ENCODE measurements at regions not wholly inside any gene's neighbourhood (a gene's known extent, or its start where the extent isn't known, plus 50 kb on each side); places are given as distances from the start of the nearest gene placed in this dataset.

DNA sequence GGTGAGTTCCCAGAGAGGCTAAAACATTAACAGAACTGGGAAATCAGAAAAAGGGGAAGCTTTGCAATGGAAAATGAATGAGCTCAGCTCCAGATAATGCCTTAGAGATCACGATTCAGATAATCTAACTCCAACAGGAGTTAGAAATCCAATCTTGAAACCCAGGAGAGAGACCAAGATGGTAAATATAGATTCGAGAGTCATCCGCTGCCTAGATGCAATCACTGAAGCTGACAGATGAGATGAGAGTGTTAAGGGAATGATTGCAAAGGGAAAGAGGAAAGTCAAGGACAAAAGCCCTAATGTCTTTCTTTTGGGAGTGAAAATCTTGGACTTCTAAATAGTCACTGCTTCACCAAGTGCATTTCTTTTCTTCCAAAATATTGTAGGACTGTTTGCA is 722.0 kb downstream of the EPHA4 start:
- Mint-ChIP-seq H3K27ac (no peak overlapping the region), H3K36me3 (no peaks in the 10 kb centered on the region), H3K9me3 (no peaks in the 10 kb centered on the region), H3K4me1 (no peaks in the 10 kb centered on the region), H3K4me3 (no peak overlapping the region)
- ATAC-seq (no peak), DNase-seq (ENCODE audit: low spot score in 2 of 2) (no peak)

DNA sequence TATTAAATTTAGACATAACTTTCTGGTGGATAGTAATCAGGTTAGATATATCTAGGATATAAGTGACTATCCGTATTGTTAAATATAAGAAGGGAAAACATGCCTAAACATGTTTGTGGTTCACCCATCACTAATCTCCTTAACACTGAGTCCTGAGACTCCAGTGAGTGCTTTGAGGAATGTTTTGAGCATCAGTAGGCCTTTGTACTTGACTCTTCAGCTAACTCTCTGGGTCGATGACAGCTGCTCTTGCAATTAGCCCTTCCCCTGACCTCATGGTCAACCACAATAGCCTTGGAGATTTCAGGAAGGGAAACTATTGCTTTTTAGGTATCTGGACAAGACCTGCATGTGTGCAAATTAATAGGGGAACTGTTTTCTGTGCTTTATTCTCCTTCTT is 716.8 kb downstream of the EPHA4 start:
- ATAC-seq = no peak
- DNase-seq (ENCODE audit: low spot score in 2 of 2) = no peak
- H3K27ac Mint-ChIP-seq = no peak overlapping the region
- H3K36me3 Mint-ChIP-seq = no peaks in the 10 kb centered on the region
- H3K9me3 Mint-ChIP-seq = no peaks in the 10 kb centered on the region
- no peak overlapping the region for H3K4me3 Mint-ChIP-seq
- H3K4me1 Mint-ChIP-seq = no peaks in the 10 kb centered on the region

DNA sequence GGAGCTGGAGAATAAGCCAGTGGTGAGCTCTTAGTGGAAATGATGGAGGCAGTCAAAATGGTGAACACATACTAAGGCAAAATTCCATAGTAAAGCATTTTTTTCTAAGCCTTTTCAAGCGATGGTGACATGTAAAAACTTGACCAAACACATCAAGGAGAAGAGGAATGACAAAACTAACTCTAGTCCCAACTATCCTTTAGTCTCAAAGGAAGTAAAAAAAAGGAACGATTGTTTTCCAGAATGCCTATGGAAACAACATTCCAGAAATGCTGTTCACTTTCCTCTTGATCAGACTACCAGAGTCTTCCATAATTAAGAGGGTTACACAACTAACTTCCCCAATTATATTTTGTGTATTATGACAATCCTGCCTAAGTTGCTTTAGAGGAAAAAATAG is 715.6 kb downstream of the EPHA4 start:
- no peaks in the 10 kb centered on the region for H3K4me1 Mint-ChIP-seq
- H3K36me3 Mint-ChIP-seq = no peaks in the 10 kb centered on the region
- no peak for DNase-seq (ENCODE audit: low spot score in 2 of 2)
- H3K27ac Mint-ChIP-seq = no peak overlapping the region
- no peak overlapping the region for H3K4me3 Mint-ChIP-seq
- H3K9me3 Mint-ChIP-seq = no peaks in the 10 kb centered on the region
- no peak for ATAC-seq

DNA sequence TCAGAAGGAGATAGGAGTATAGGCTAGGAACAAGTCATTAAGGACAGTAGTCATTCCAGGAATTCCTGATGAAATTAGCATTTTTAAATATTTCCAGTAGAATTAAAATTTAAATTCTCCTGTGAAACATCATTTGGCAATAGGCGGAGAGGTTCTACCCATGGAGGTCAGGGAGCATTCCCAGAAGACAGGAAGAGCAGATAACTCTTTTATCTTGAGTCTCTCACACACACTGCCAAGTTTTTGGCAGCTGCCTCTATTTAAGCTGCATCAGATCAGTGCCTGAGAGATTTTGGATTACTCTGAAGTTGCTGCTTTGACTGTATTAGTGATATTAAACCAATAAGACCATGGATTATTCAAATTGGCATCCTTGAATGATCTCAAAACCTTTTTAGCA is 714.7 kb downstream of the EPHA4 start:
- ATAC-seq (no peak), DNase-seq (ENCODE audit: low spot score in 2 of 2) (no peak)
- H3K36me3 Mint-ChIP-seq = no peaks in the 10 kb centered on the region
- no peaks in the 10 kb centered on the region for H3K9me3 Mint-ChIP-seq
- H3K4me3 Mint-ChIP-seq = no peak overlapping the region
- no peaks in the 10 kb centered on the region for H3K4me1 Mint-ChIP-seq
- no peak overlapping the region for H3K27ac Mint-ChIP-seq

DNA sequence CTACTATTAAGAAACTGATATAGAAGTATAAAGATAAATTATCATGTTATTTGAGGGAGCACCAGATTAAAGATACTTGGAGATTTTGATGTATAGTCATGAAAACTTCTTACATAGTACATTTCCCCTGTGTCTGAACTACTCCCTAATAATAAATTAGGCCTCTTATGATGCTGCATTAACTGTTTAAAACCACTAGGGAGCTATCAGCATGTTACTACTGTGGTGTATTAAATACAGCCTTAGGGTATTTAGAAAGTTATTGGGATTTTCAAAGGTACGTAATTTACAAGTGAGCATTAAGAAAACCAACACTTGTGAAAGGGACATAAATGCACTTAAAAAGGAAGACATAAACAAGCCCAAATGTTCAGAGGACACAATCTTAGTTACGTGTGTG is 714.0 kb downstream of the EPHA4 start:
- Mint-ChIP-seq H3K4me3 (no peak overlapping the region), H3K9me3 (no peaks in the 10 kb centered on the region), H3K36me3 (no peaks in the 10 kb centered on the region), H3K4me1 (no peaks in the 10 kb centered on the region), H3K27ac (no peak overlapping the region)
- no peak for DNase-seq (ENCODE audit: low spot score in 2 of 2)
- no peak for ATAC-seq

DNA sequence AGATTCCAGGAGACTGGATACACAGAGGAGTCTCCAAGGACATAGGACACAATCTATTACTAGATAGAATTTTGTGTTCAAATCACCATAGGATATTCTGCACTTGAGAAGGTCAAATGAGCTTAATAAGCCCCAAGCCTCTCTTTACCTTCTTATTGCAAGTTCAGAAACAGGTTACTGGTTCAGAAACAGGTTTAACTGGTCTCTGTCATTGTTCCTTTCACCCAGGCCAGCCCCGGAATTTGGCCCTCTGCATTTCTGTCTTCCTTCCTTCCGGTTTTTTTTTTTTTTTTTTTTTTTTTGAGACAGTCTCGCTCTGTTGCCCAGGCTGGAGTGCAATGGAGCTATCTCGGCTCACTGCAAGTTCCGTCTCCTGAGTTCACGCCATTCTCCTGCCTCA is 700.2 kb downstream of the EPHA4 start:
- H3K36me3 Mint-ChIP-seq = no peaks in the 10 kb centered on the region
- no peak for ATAC-seq
- H3K9me3 Mint-ChIP-seq = peaks cover 4% of the 10 kb centered on the region
- H3K4me1 Mint-ChIP-seq = no peaks in the 10 kb centered on the region
- H3K4me3 Mint-ChIP-seq = no peak overlapping the region
- DNase-seq (ENCODE audit: low spot score in 2 of 2) = no peak
- H3K27ac Mint-ChIP-seq = no peak overlapping the region

DNA sequence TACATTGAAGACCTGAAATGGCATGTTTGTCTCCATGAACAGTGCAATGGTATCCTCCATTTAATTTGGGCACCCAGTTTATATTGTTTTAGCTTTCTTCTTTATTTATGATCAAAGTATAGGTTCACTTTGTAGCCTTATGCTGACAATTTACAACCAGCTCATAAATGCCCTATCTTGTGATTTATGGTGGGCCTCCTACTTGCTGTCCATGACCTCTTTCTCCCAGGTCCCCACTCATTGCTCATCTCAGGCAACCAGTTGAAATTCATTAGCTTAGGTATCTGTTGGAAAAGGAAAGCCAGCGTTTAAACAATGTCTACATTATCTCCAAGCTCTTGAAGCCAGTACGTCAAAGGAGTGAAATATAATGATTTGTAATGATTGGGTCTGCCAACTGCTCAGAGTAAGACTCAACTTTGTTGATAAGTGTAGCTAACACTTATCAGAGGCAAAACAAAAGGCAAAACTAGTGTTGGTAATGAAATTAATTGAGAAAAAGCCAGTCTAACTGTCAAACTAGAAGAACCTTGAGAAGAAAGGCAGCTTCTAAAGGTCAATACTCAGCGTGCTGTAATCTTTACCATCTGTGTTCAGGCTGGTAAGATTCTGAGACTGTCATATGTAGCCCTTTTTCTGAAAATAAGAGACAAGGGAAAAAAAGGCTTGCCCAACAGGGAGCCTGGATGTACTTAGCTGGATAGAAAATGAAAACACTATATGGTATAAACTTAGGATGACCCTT is 695.9 kb downstream of the EPHA4 start:
- Mint-ChIP-seq H3K4me1 (no peaks in the 10 kb centered on the region), H3K4me3 (no peak overlapping the region), H3K9me3 (no peaks in the 10 kb centered on the region), H3K36me3 (no peaks in the 10 kb centered on the region), H3K27ac (no peak overlapping the region)
- DNase-seq (ENCODE audit: low spot score in 2 of 2) (no peak), ATAC-seq (no peak)

DNA sequence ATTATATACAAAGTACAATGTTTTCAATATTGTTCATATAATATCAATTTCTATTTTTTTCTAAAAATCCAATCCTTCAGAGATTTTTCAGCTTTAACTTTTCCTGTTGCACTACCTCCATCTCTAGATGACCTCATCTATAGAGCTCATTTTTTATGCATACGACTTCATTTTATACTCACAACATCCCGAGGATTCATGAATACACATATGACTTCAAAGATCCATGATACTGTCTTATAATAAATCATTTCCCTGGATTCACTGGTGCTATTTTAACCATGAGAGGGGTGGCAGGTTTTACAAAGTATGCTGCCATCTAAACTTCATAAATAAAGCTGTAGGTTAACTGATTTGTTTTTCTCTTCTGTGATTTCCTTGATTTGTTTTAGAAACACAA is 694.6 kb downstream of the EPHA4 start:
- Mint-ChIP-seq H3K27ac (no peak overlapping the region), H3K9me3 (no peaks in the 10 kb centered on the region), H3K36me3 (no peaks in the 10 kb centered on the region), H3K4me1 (no peaks in the 10 kb centered on the region), H3K4me3 (no peak overlapping the region)
- DNase-seq (ENCODE audit: low spot score in 2 of 2) (no peak), ATAC-seq (no peak)

DNA sequence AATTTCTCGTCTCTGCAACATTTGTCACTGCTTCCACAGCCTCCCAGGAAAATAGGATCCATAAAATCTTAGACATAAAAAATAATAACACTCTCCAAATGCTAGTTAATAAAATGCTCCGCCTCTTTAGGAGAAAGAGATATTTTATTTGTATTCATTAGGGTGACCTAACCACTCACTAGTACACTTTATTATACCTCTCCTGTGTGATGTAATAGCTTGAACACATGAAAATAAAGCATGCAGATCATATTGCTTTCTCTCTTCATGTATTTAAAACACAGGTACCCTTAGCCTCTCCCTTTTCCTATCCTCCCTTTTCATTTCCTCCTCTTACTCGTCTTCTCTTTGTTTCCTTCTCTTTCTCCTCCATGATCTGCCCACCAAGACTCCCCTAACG is 694.2 kb downstream of the EPHA4 start:
- H3K36me3 Mint-ChIP-seq = no peaks in the 10 kb centered on the region
- no peak for ATAC-seq
- H3K9me3 Mint-ChIP-seq = no peaks in the 10 kb centered on the region
- no peaks in the 10 kb centered on the region for H3K4me1 Mint-ChIP-seq
- H3K27ac Mint-ChIP-seq = no peak overlapping the region
- H3K4me3 Mint-ChIP-seq = no peak overlapping the region
- DNase-seq (ENCODE audit: low spot score in 2 of 2) = no peak

DNA sequence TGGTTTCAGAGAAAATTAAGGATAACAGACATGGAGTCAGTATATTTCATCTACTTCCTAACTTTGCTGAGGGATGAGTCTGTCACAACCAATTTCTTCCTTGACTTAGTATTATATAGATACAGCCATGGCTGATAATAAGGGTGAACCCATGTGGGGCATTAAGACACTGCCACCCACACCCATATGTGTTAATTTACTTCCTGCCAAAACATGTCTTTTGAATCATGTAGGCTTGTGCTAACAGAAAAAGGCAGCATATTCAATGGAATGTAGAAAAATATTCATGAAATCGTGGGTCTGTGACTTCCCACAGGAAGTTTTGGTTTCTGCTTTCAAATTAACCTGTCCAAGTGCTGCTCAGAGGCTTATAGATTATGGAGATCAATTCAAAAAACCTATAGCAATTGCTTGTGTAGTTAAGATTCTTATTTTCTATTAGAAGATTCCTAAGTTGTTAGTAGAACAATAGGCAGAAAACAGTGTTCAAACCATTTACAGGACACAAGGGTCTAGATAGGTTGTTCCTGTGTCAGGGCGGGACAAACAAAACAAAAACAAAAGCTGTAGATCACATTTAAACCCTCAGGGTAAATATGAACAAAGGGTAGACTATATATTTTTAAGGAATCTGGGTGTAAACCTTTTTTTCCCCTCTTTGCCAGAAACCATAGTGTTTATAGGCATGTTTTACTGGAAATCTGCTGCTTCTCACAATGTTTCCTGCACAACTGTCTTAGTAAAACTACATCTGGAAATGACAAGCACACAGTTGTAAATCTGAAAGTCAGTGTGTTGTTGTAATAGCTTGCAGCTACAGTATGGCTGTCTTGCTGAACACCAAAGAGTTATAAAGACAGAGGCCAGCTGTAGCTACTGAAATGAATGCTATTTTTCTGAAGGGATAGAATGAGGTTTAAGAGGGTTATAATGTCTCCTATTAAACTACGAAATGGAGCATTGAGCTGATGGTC is 691.2 kb downstream of the EPHA4 start:
- Mint-ChIP-seq H3K4me3 (no peak overlapping the region), H3K4me1 (no peaks in the 10 kb centered on the region), H3K9me3 (no peaks in the 10 kb centered on the region), H3K36me3 (no peaks in the 10 kb centered on the region), H3K27ac (no peak overlapping the region)
- ATAC-seq (no peak), DNase-seq (ENCODE audit: low spot score in 2 of 2) (no peak)

DNA sequence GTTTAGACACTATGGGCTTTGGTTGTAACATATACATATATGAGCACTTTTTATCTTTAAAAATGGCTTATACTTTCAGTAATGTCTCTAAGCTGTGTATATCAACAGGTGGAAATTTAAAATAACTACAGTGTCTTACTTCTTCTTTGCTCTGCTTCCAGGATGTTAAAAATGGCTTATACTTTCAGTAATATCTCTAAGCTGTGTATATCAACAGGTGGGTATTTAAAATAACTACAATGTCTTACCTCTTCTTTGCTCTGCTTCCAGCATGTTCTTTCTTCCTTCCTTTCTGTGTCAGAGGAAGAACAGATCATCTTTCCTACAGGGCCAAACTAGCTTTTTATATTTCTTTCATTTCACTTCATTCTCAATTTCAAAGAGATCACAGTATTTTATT is 689.6 kb downstream of the EPHA4 start:
- Mint-ChIP-seq H3K27ac (no peak overlapping the region), H3K4me1 (no peaks in the 10 kb centered on the region), H3K9me3 (no peaks in the 10 kb centered on the region), H3K4me3 (no peak overlapping the region), H3K36me3 (no peaks in the 10 kb centered on the region)
- ATAC-seq = no peak
- DNase-seq (ENCODE audit: low spot score in 2 of 2) = no peak

DNA sequence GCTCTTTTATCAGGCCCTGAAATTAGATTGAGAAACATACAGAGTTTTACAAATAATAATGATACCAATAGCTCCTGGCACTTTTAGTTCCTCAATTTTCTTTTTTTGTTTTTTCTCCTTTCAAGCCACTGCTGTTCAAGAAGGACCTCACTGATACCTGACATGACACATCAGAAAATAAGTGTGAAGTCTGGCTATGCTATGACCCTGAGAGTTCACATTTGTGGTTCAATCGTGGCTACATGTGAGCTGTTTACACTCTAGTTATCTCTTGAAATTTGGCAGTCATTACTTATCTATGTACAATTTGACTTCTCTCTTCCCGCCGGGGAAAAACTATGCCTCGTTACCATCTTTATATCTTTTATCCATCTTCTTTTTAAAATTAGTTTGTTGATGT is 686.5 kb downstream of the EPHA4 start:
- no peak overlapping the region for H3K4me3 Mint-ChIP-seq
- H3K9me3 Mint-ChIP-seq = no peaks in the 10 kb centered on the region
- H3K36me3 Mint-ChIP-seq = no peaks in the 10 kb centered on the region
- no peak for DNase-seq (ENCODE audit: low spot score in 2 of 2)
- no peak overlapping the region for H3K27ac Mint-ChIP-seq
- no peaks in the 10 kb centered on the region for H3K4me1 Mint-ChIP-seq
- no peak for ATAC-seq

DNA sequence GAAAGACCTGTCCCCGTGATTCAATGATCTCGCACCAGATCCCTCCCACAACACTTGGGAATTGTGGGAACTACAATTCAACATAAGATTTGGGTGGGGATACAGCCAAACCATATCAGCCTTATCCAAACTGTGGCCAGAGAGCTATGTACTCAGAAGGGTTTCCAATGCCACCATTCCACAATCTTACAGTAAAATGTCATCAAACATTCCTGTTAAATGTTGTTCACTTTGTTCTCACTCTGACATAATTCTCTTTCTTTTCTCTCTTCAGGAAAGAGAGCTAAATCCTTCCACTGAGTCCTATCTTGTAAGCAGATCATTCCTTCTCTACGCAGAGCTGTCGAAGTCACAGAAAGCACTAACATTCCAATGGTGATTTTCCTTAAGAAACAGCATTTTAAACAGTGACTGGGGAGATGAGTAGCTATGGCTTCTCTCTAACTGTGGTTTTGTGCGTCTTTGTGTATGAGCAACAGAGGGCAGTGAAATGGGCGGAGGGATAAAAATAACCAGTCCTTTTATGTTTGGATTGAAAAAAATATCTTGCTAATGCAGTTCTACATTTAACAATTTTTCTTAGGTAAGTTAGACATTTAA is 684.7 kb downstream of the EPHA4 start:
- no peak for ATAC-seq
- Mint-ChIP-seq H3K36me3 (no peaks in the 10 kb centered on the region), H3K4me1 (no peaks in the 10 kb centered on the region), H3K27ac (no peak overlapping the region), H3K9me3 (no peaks in the 10 kb centered on the region), H3K4me3 (no peak overlapping the region)
- DNase-seq (ENCODE audit: low spot score in 2 of 2) = no peak

DNA sequence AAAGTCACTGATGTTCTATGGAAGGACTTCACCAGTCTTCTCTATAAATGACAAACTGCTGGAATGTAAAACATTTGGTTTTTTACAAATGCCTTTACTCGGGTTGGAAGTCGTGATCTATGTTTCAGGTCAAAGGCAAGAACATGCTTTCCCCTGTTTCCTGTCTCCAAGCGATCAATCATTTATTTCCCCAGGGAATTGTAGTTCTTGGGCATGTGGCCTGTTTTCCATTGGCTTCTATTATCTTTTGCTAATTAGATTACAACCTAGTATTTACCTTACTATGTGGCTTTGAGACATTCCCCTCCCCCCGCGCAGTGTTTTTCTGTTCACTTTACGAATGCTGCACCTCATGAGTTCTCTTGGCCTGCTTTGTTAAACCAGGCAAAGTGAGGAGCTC is 684.2 kb downstream of the EPHA4 start:
- ATAC-seq (no peak), DNase-seq (ENCODE audit: low spot score in 2 of 2) (no peak)
- Mint-ChIP-seq H3K4me3 (no peak overlapping the region), H3K4me1 (no peaks in the 10 kb centered on the region), H3K36me3 (no peaks in the 10 kb centered on the region), H3K9me3 (no peaks in the 10 kb centered on the region), H3K27ac (no peak overlapping the region)

DNA sequence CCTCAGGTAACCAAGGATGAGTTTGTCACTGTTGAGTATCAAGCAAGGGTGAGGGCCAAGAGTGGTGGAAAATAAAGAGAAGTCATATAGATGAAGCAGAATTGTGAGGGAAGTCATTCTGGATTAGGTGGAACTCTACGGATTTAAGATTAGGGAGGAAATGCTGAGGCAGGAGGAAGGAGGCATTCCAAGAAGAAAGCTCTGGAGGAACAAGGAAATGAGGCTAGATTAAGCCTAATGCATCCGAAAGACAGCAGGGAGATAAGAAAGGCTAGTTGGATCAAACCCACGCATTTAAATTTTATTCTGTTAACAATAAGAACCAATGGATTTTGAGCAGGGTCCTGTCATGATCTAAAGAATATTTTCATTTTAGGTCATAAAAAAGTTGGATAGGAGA is 681.2 kb downstream of the EPHA4 start:
- DNase-seq (ENCODE audit: low spot score in 2 of 2) = no peak
- Mint-ChIP-seq H3K9me3 (no peaks in the 10 kb centered on the region), H3K4me3 (no peak overlapping the region), H3K36me3 (no peaks in the 10 kb centered on the region), H3K4me1 (no peaks in the 10 kb centered on the region), H3K27ac (no peak overlapping the region)
- no peak for ATAC-seq

DNA sequence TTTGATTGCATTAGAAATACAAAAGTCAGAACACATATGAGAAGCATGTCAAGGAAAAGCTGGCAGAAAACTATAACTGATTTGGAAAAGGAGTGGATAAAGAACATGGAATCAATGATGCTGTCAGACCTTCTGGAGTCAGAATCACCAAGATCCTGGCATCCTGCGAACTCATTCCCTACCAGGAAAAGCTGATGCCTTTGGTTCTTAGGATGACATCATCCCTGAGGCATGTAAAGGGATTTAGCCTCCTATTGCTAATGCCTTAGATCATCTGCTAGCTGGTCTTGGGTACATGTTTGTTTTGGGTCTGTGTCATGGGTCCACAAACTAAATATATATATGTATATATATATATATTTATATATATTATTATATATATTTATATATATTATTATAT is 680.7 kb downstream of the EPHA4 start:
- no peak for ATAC-seq
- DNase-seq (ENCODE audit: low spot score in 2 of 2) = no peak
- Mint-ChIP-seq H3K9me3 (no peaks in the 10 kb centered on the region), H3K36me3 (no peaks in the 10 kb centered on the region), H3K4me1 (no peaks in the 10 kb centered on the region), H3K4me3 (no peak overlapping the region), H3K27ac (no peak overlapping the region)

Data from stimulated activated effector memory CD8-positive, alpha-beta T cell treated with anti-CD3 and anti-CD28 coated beads, Interleukin-12 subunit alpha, Interleukin-12 subunit beta, amount 100 ng/mL, for 72 hours (primary cell).